HepG2 (cell line): ENCODE measurements at regions not wholly inside any gene's neighbourhood (a gene's known extent, or its start where the extent isn't known, plus 50 kb on each side); places are given as distances from the start of the nearest gene placed in this dataset.

Experiments used
- AKAP8 ChIP-seq: sonication (generic); formaldehyde crosslinking; IDR thresholded peaks from 2 replicates; pipeline ENCODE4 v1.5.1; 2020; ENCODE audit warnings: mild to moderate bottlenecking, missing genetic modification reagents
- FOXP1 ChIP-seq, 2 experiments: fragments of 450-650 bp in 1 of 2; IDR thresholded peaks; 2 replicates each; pipeline ENCODE4 v1.6.1; 2017 to 2018; ENCODE audit warnings: antibody characterized with exemption in 1 of 2
- IRF1 ChIP-seq: sonication (generic); formaldehyde crosslinking; IDR thresholded peaks from 2 replicates; pipeline ENCODE4 v1.4.0; 2020; ENCODE audit warnings: low read depth, mild to moderate bottlenecking, missing genetic modification reagents
- JDP2 ChIP-seq: sonication (generic); formaldehyde crosslinking; IDR thresholded peaks from 2 replicates; pipeline ENCODE4 v1.8.1; 2022; ENCODE audit warnings: missing genetic modification reagents, borderline replicate concordance
- MIXL1 ChIP-seq: IDR thresholded peaks from 2 replicates; pipeline ENCODE4 v1.6.1; 2016
- NCOR1 ChIP-seq: fragments of 200-600 bp; sonication (generic); IDR thresholded peaks from 2 replicates; pipeline ENCODE4 v1.7.0; 2017; ENCODE audit warnings: antibody characterized with exemption, low read length, borderline replicate concordance
- NFKB2 ChIP-seq: sonication (generic); formaldehyde crosslinking; IDR thresholded peaks from 2 replicates; pipeline ENCODE4 v1.4.0; 2020; ENCODE audit warnings: missing genetic modification reagents, borderline replicate concordance
- PRPF4 ChIP-seq: fragments of 200-400 bp; formaldehyde crosslinking; IDR thresholded peaks from 2 replicates; pipeline ENCODE4 v1.6.1; 2016; ENCODE audit warnings: low read length, low read depth; ENCODE audit not compliant: poor library complexity, severe bottlenecking
- SIN3A ChIP-seq: IDR thresholded peaks from 2 replicates; pipeline ENCODE4 v1.6.1; 2011; ENCODE audit warnings: low read depth, mild to moderate bottlenecking, control low read depth, low read length, borderline replicate concordance
- U2AF2 ChIP-seq: fragments of 200-400 bp; formaldehyde crosslinking; IDR thresholded peaks from 2 replicates; pipeline ENCODE4 v1.6.1; 2017; ENCODE audit warnings: low read depth, mild to moderate bottlenecking, low read length
- YY1 ChIP-seq: IDR thresholded peaks from 2 replicates; pipeline ENCODE4 v1.6.1; 2011; ENCODE audit warnings: low read length, low read depth, moderate library complexity, mild to moderate bottlenecking; ENCODE audit not compliant: insufficient read depth, insufficient replicate concordance
- ZBTB39 ChIP-seq: sonication (generic); formaldehyde crosslinking; IDR thresholded peaks from 2 replicates; pipeline ENCODE4 v1.5.0; 2020; ENCODE audit warnings: missing genetic modification reagents
- ZNF207 ChIP-seq: fragments of 450-650 bp; IDR thresholded peaks from 2 replicates; pipeline ENCODE4 v1.6.1; 2016; ENCODE audit warnings: antibody characterized with exemption, borderline replicate concordance
- ZNF335 ChIP-seq: sonication (generic); formaldehyde crosslinking; IDR thresholded peaks from 2 replicates; pipeline ENCODE4 v1.4.0; 2020; ENCODE audit warnings: missing genetic modification reagents
- ZNF552 ChIP-seq: sonication (generic); formaldehyde crosslinking; IDR thresholded peaks from 2 replicates; pipeline ENCODE4 v1.9.0; 2022; ENCODE audit warnings: missing genetic modification reagents, mild to moderate bottlenecking, borderline replicate concordance
- ZNF567 ChIP-seq: sonication (generic); formaldehyde crosslinking; IDR thresholded peaks from 2 replicates; pipeline ENCODE4 v1.8.1; 2023; ENCODE audit warnings: mild to moderate bottlenecking, missing genetic modification reagents, borderline replicate concordance
- ZNF597 ChIP-seq: sonication (generic); formaldehyde crosslinking; IDR thresholded peaks from 2 replicates; pipeline ENCODE4 v1.5.0; 2020; ENCODE audit warnings: missing genetic modification reagents
- ZNF788 ChIP-seq: sonication (generic); formaldehyde crosslinking; IDR thresholded peaks from 2 replicates; pipeline ENCODE4 v1.5.0; 2020; ENCODE audit warnings: mild to moderate bottlenecking, missing genetic modification reagents, borderline replicate concordance
- ZNF816 ChIP-seq: sonication (generic); formaldehyde crosslinking; IDR thresholded peaks from 2 replicates; pipeline ENCODE4 v1.8.0; 2022; ENCODE audit warnings: missing genetic modification reagents, mild to moderate bottlenecking, borderline replicate concordance
- ZUFSP ChIP-seq: sonication (generic); formaldehyde crosslinking; IDR thresholded peaks from 2 replicates; pipeline ENCODE4 v1.9.0; 2021; ENCODE audit warnings: missing genetic modification reagents, mild to moderate bottlenecking, borderline replicate concordance

DNA sequence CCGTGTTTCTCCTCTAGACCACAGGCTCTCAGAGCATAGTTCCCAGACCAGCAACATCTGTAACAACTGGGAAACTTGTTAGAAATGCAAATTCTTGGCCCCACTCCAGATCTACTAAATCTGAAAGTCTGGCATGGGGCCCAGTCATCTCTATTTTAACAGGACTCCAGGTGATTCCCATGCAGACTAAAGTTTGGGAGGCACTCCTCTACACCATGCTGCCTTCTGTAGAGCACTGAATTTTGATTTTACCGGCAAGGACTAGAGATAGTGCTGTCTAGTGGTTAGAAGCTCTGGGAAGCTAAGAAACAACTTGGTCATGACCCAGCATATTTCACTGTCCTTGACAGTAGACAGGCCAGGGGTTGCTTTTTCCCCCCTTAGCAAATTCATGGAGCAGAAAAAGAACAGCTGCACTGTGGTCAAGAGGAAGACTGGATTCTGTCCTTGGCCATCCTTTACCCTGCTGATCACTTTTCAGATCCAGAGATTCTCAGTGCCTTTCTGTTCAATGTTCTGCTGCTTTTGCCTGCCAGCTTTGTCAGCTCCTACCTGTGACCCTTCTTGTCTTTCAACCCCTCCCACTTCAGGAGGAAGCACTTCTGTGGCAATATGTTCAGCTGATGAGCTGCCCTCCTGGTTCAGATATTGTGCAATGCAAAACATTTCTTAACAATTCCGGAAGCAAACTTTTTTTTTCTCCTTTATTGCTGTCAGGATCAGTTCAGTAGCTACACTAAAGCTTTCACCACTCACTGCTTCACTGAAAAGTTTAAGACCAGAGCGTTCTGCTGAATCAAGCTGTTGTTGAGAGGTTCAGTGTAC, 133.8 kb upstream of the NUDT4 start (continued):
- TF ChIP-seq ZUFSP (no peak), NCOR1 (peak; percentile 82; the same call in 1 of the 2 replicates), FOXP1 (IDR thresholded peaks at IDR 0.05) (no peak), FOXP1 (CRISPR knock-in tag; IDR thresholded peaks at IDR 0.05) (peak; percentile 71), ZNF552 (CRISPR knock-in tag) (no peak), JDP2 (no peak), U2AF2 (no peak), ZNF597 (CRISPR knock-in tag) (no peak), PRPF4 (no peak), MIXL1 (CRISPR knock-in tag) (peak; percentile 66), ZNF816 (peak; percentile 91; the same call in 1 of the 2 replicates), ZNF335 (CRISPR knock-in tag) (no peak), NFKB2 (no peak), ZNF788 (CRISPR knock-in tag) (no peak), AKAP8 (no peak), ZBTB39 (CRISPR knock-in tag) (no peak), ZNF567 (CRISPR knock-in tag) (no peak), YY1 (no peak), IRF1 (CRISPR knock-in tag) (no peak), ZNF207 (no peak), SIN3A (peak; percentile 64; the same call in 1 of the 2 replicates)
